HUES48 (cell line): ENCODE measurements at regions not wholly inside any gene's neighbourhood (a gene's known extent, or its start where the extent isn't known, plus 50 kb on each side); places are given as distances from the start of the nearest gene placed in this dataset.

Experiments
- H3K27ac ChIP-seq: one replicate; pipeline ENCODE4 v1.7.0; 2013; ENCODE audit warnings: low read depth, low read length, inconsistent platforms
- H3K27me3 ChIP-seq: 2 replicates; pipeline ENCODE4 v1.6.1; 2013; ENCODE audit warnings: mild to moderate bottlenecking, low read length; ENCODE audit not compliant: control insufficient read depth, insufficient read depth
- H3K36me3 ChIP-seq: 2 replicates; pipeline ENCODE4 v1.6.1; 2013; ENCODE audit warnings: low read length; ENCODE audit not compliant: control insufficient read depth, insufficient read depth
- H3K4me1 ChIP-seq: 2 replicates; pipeline ENCODE4 v1.6.1; 2013; ENCODE audit warnings: mild to moderate bottlenecking, low read length; ENCODE audit not compliant: control insufficient read depth, insufficient read depth
- H3K4me3 ChIP-seq: 2 replicates; pipeline ENCODE4 v1.5.1; 2013; ENCODE audit warnings: mild to moderate bottlenecking, low read depth, low read length
- H3K9ac ChIP-seq: 2 replicates; pipeline ENCODE4 v1.6.1; 2013; ENCODE audit warnings: mild to moderate bottlenecking, low read depth, low read length, moderate library complexity
- H3K9me3 ChIP-seq: 2 replicates; pipeline ENCODE4 v1.6.1; 2013; ENCODE audit warnings: low read length; ENCODE audit not compliant: control insufficient read depth, insufficient read depth

GRCh38 chr7:41134300-41135255, 568.3 kb downstream of the INHBA start:
- Histone ChIP-seq H3K9me3 (no peaks in the 10 kb centered on the region), H3K27me3 (no peaks in the 10 kb centered on the region), H3K4me1 (0 out of 2 replicates have a peak, but pooled peaks cover 3% of the 10 kb centered on the region), H3K4me3 (no peak overlapping the region), H3K27ac (no peak overlapping the region), H3K36me3 (no peaks in the 10 kb centered on the region), H3K9ac (no peak overlapping the region)

GRCh38 chr7:41133690-41134299, 569.1 kb downstream of the INHBA start:
- H3K27ac ChIP-seq: no peak overlapping the region

GRCh38 chr7:41131956-41132355, 570.9 kb downstream of the INHBA start:
- Histone ChIP-seq H3K4me3 (no peak overlapping the region), H3K9ac (no peak overlapping the region), H3K9me3 (no peaks in the 10 kb centered on the region), H3K27me3 (no peaks in the 10 kb centered on the region), H3K36me3 (no peaks in the 10 kb centered on the region), H3K4me1 (0 out of 2 replicates have a peak, but pooled peaks cover 3% of the 10 kb centered on the region), H3K27ac (no peak overlapping the region)

More at GRCh38 chr7:41133690-41134299, 569.1 kb downstream of the INHBA start:
- H3K9me3 ChIP-seq: no peaks in the 10 kb centered on the region
- no peaks in the 10 kb centered on the region for H3K36me3 ChIP-seq
- no peak overlapping the region for H3K9ac ChIP-seq
- no peaks in the 10 kb centered on the region for H3K27me3 ChIP-seq
- no peak overlapping the region for H3K4me3 ChIP-seq
- H3K4me1 ChIP-seq: 0 out of 2 replicates have a peak, but pooled peaks cover 3% of the 10 kb centered on the region

- Histone ChIP-seq H3K4me1 (0 out of 2 replicates have a peak, but pooled peaks cover 3% of the 10 kb centered on the region), H3K27me3 (no peaks in the 10 kb centered on the region), H3K36me3 (no peaks in the 10 kb centered on the region), H3K4me3 (no peak overlapping the region), H3K9me3 (no peaks in the 10 kb centered on the region), H3K27ac (no peak overlapping the region), H3K9ac (no peak overlapping the region)
Observed at GRCh38 chr7:41130561-41131236, 572.2 kb downstream of the INHBA start.

GRCh38 chr7:41130086-41130485, 572.8 kb downstream of the INHBA start:
- Histone ChIP-seq H3K9me3 (no peaks in the 10 kb centered on the region), H3K9ac (no peak overlapping the region), H3K4me3 (no peak overlapping the region), H3K36me3 (no peaks in the 10 kb centered on the region), H3K27ac (no peak overlapping the region), H3K4me1 (0 out of 2 replicates have a peak, but pooled peaks cover 3% of the 10 kb centered on the region), H3K27me3 (no peaks in the 10 kb centered on the region)

GRCh38 chr7:41125343-41125742, 577.5 kb downstream of the INHBA start:
- Histone ChIP-seq H3K4me3 (no peak overlapping the region), H3K9me3 (no peaks in the 10 kb centered on the region), H3K4me1 (peaks cover 3% of the 10 kb centered on the region; the same call in 1 of the 2 replicates), H3K27me3 (no peaks in the 10 kb centered on the region), H3K36me3 (no peaks in the 10 kb centered on the region), H3K9ac (no peak overlapping the region), H3K27ac (no peak overlapping the region)

GRCh38 chr7:41122256-41122987, 580.5 kb downstream of the INHBA start:
- no peak overlapping the region for H3K27ac ChIP-seq
- no peaks in the 10 kb centered on the region for H3K27me3 ChIP-seq
- H3K9ac ChIP-seq: no peak overlapping the region
- no peaks in the 10 kb centered on the region for H3K36me3 ChIP-seq
- peaks cover 9% of the 10 kb centered on the region for H3K4me1 ChIP-seq
- H3K9me3 ChIP-seq: no peaks in the 10 kb centered on the region
- H3K4me3 ChIP-seq: no peak overlapping the region

GRCh38 chr7:41121228-41121627, 581.7 kb downstream of the INHBA start:
- Histone ChIP-seq H3K9ac (no peak overlapping the region), H3K4me1 (peaks cover 9% of the 10 kb centered on the region), H3K9me3 (no peaks in the 10 kb centered on the region), H3K27me3 (no peaks in the 10 kb centered on the region), H3K4me3 (no peak overlapping the region), H3K27ac (no peak overlapping the region), H3K36me3 (no peaks in the 10 kb centered on the region)

GRCh38 chr7:41118486-41118885, 584.4 kb downstream of the INHBA start:
- Histone ChIP-seq H3K36me3 (no peaks in the 10 kb centered on the region), H3K9me3 (no peaks in the 10 kb centered on the region), H3K4me1 (peaks cover 12% of the 10 kb centered on the region), H3K9ac (no peak overlapping the region), H3K4me3 (no peak overlapping the region), H3K27ac (no peak overlapping the region), H3K27me3 (no peaks in the 10 kb centered on the region)

GRCh38 chr7:41117431-41117830, 585.5 kb downstream of the INHBA start:
- H3K36me3 ChIP-seq: no peaks in the 10 kb centered on the region
- H3K27me3 ChIP-seq: no peaks in the 10 kb centered on the region
- H3K27ac ChIP-seq: no peak overlapping the region
- no peak overlapping the region for H3K9ac ChIP-seq
- no peak overlapping the region for H3K4me3 ChIP-seq
- H3K9me3 ChIP-seq: no peaks in the 10 kb centered on the region
- H3K4me1 ChIP-seq: peaks cover 10% of the 10 kb centered on the region; the same call in 1 of the 2 replicates
